AG04449 (cell line): ENCODE measurements at regions not wholly inside any gene's neighbourhood (a gene's known extent, or its start where the extent isn't known, plus 50 kb on each side); places are given as distances from the start of the nearest gene placed in this dataset.

Experiments used
- CTCF ChIA-PET: fragments of 350-600 bp; formaldehyde crosslinking; extraction: SDS; loops from one replicate; lab custom pipeline; 2021; ENCODE audit warnings: antibody characterized with exemption; lab: Yijun Ruan, JAX
- POLR2A ChIA-PET: fragments of 400-600, 350-600 bp; formaldehyde crosslinking; extraction: SDS; loops from one replicate; lab custom pipeline; 2020; ENCODE audit warnings: antibody characterized with exemption, inconsistent platforms; lab: Yijun Ruan, JAX
- DNase-seq: peaks from one replicate; pipeline ENCODE4 v3.0.0-alpha.2; 2010; ENCODE audit warnings: low read depth, low spot score
- H3K4me3 ChIP-seq: 2 replicates; pipeline ENCODE4 v1.5.1; 2011; ENCODE audit warnings: low read depth, mild to moderate bottlenecking, control low read depth, low read length
- TF ChIP-seq, protein P1 (sequence below): IDR thresholded peaks from one replicate; pipeline ENCODE4 v1.5.1; 2011; ENCODE audit warnings: mild to moderate bottlenecking, moderate library complexity, low read length, control low read depth, inconsistent platforms; ENCODE audit not compliant: insufficient read depth; ENCODE audit errors: missing control alignments

DNA sequence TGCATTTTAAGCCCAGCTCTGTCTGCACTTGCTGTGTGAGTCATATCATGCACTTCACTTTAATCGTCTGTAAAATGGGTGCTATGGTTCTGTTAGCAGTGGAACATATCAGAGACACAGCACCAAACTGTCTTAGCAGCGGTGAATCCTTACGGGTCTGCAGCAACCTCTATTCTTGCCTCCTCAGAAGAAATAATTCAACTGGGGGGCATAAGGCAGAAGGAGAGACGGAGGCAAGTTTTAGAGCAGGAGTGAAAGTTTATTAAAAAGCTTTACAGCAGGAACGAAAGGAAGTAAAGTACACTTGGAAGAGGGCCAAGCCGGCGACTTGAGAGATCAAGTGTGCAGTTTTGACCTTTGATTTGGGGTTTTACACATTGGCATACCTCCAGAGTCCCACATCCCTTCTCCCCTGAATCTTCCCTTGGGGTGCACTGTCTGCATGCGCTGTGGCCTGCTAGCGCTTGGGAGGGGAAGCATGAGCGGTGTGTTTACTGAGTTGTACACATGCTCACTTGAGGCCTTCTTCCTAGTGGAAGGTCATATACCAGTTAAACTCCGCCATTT is 109.8 kb downstream of the DDX1 start:
- DNase-seq, result no peak
- ChIA-PET CTCF (no interaction called here), POLR2A (no interaction called here)
- no peak overlapping the region for H3K4me3 ChIP-seq
- TF ChIP-seq, protein P1, sequence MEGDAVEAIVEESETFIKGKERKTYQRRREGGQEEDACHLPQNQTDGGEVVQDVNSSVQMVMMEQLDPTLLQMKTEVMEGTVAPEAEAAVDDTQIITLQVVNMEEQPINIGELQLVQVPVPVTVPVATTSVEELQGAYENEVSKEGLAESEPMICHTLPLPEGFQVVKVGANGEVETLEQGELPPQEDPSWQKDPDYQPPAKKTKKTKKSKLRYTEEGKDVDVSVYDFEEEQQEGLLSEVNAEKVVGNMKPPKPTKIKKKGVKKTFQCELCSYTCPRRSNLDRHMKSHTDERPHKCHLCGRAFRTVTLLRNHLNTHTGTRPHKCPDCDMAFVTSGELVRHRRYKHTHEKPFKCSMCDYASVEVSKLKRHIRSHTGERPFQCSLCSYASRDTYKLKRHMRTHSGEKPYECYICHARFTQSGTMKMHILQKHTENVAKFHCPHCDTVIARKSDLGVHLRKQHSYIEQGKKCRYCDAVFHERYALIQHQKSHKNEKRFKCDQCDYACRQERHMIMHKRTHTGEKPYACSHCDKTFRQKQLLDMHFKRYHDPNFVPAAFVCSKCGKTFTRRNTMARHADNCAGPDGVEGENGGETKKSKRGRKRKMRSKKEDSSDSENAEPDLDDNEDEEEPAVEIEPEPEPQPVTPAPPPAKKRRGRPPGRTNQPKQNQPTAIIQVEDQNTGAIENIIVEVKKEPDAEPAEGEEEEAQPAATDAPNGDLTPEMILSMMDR, result no peak

DNA sequence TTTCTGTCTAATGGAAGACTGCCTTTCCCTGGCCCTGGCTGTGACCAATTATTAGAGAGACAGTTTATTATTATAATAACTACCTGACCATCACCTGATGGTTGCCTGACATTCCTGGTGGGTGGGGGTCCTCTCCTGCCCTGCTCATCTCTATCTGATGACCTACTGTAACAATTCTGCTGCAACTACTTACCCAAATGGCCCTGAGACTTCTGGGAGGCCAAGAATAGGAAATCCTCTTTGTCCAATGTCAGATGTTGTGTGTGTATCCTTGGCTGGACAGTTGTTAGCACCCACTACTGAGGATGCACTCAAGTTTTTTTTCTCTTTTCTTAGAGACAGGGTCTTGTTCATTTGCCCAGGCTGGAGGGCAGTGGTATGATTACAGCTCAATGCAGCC is 110.3 kb downstream of the DDX1 start:
- no peak overlapping the region for H3K4me3 ChIP-seq
- DNase-seq, result no peak
- POLR2A ChIA-PET, result no interaction called here
- TF ChIP-seq, protein P1, result no peak
- CTCF ChIA-PET, result no interaction called here

DNA sequence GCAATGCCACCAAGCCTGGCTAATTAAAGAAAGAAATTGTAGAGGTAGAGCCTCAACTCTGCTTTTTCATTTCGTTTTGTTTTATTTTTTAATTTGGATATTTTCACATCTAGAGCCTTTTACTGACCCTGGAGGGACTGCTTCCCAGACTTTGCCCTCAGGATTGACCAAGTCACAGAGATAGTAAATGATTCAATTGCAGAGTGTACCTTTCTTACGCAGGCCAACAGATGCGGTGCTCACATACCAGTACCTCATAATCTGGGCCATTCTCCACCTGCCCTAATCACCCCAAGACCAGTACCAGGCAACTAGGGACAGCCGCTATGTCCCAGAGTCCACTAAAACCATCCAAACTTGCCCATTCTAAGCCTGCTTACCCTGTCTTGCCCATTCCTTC is 110.8 kb downstream of the DDX1 start:
- ChIA-PET CTCF (no interaction called here), POLR2A (no interaction called here)
- no peak for DNase-seq
- H3K4me3 ChIP-seq, result no peak overlapping the region
- TF ChIP-seq, protein P1, result no peak

DNA sequence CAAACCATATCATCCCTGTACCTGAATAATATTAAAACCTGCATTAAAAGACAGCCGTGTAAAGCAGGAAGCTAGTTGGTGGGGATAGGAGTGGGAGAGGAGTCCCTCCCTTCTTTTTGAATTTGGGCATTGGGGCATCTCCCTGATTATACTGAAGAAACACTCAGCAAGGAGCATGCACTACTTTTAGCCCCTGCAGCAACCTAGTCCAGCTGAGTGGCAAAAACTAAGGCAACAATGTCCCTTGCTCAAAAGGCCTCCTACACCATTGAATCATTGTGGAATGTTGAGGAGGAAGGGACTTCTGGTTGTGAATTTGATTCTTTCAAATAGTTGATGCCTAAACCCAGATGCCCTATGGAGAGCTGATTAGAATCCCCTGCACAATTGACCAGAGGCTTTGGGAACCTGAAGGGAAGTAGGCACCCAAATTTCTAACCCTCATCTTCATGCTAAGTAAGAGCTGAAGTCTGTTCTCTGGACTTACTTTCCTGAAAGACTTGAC is 111.7 kb downstream of the DDX1 start:
- no peak for DNase-seq
- H3K4me3 ChIP-seq, result no peak overlapping the region
- ChIA-PET CTCF (no interaction called here), POLR2A (no interaction called here)
- TF ChIP-seq, protein P1, result no peak

DNA sequence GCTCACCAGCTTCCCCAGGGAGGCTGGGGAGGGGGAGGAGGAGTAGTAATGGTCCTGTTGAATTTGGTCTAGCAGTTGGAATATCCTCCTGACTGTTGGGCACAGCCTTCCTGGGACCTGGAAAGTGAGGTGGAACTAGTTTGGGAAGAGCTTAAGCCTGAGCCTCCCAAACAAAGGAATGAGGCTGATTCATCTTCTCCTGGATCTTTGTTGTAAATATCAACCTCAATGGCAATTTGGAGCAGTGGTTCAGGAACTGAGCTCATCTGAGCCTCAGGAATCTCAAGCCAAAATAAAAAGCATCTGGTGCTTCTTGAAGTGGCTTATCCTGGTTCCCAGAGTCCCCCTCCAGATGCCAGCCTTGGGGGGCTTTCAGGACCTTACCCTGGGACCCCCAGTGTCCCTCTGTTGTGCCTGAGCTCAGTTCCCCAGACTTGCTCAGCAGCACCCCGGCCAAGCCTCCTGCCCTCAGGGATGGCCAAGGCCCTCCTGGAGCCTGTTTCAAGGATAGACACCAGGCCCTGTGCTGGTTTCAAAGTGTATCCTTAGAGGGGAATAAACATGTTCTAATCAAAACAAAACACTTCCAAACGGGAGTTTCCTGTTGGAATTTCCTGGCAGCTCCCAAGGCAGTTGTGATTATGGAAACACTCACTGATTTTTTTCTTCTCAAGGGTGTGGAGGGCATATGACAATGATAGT is 112.6 kb downstream of the DDX1 start:
- ChIA-PET POLR2A (no interaction called here), CTCF (no interaction called here)
- TF ChIP-seq, protein P1, result no peak
- H3K4me3 ChIP-seq, result no peak overlapping the region
- no peak for DNase-seq

DNA sequence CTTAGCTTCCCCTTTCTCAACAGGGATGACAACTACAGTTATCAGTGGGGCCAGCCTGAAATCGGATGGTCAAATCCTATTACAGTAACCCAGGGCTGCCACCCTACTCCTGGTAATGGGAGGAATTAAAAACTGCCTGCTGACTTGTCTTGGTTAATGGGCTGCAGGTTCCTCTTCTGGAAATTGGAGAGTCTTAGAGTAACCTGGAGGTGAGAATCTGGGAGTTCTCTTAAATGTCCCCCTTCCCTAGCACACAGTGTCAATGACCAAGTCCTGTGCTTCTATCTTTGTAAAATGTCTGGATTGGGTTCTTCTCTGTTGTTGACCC is 113.1 kb downstream of the DDX1 start:
- POLR2A ChIA-PET, result no interaction called here
- CTCF ChIA-PET, result no interaction called here
- DNase-seq, result no peak
- TF ChIP-seq, protein P1, result no peak
- no peak overlapping the region for H3K4me3 ChIP-seq
